GM19351 (cell line): ENCODE measurements at regions not wholly inside any gene's neighbourhood (a gene's known extent, or its start where the extent isn't known, plus 50 kb on each side); places are given as distances from the start of the nearest gene placed in this dataset.

ENCODE experiments used
- ATAC-seq: cut with Tn5 transposase; IDR thresholded peaks from one replicate; pipeline ENCODE4 v1.9.1; 2021; ENCODE audit warnings: mild to moderate bottlenecking, moderate library complexity; ENCODE audit not compliant: unreplicated experiment

GRCh38 chr3:30945291-30945690 is 50.8 kb upstream of the GADL1 start:
- ATAC-seq = no peak

GRCh38 chr3:30948426-30948825 is 54.0 kb upstream of the GADL1 start:
- ATAC-seq = no peak

GRCh38 chr3:30951826-30952225 is 57.4 kb upstream of the GADL1 start:
- ATAC-seq = no peak

- ATAC-seq = no peak
These were observed 58.3 kb upstream of the GADL1 start for GRCh38 chr3:30952786-30953185.

- no peak for ATAC-seq
These were observed 60.0 kb upstream of the GADL1 start for GRCh38 chr3:30954426-30954825.

- no peak for ATAC-seq
These were observed 67.6 kb upstream of the GADL1 start for GRCh38 chr3:30962084-30962483.

- ATAC-seq = no peak
These were observed 68.0 kb upstream of the GADL1 start for GRCh38 chr3:30962493-30962892.

- no peak for ATAC-seq
These were observed 68.8 kb upstream of the GADL1 start for GRCh38 chr3:30963223-30963722.

GRCh38 chr3:30964612-30965011 is 70.2 kb upstream of the GADL1 start:
- ATAC-seq = peak; percentile 99

- no peak for ATAC-seq
These were observed 72.4 kb upstream of the GADL1 start for GRCh38 chr3:30966896-30967295.

GRCh38 chr3:30970183-30970582 is 75.7 kb upstream of the GADL1 start:
- no peak for ATAC-seq

GRCh38 chr3:30972449-30972848 is 78.0 kb upstream of the GADL1 start:
- no peak for ATAC-seq

- ATAC-seq = no peak
These were observed 79.6 kb upstream of the GADL1 start for GRCh38 chr3:30974071-30974470.

- no peak for ATAC-seq
These were observed 83.1 kb upstream of the GADL1 start for GRCh38 chr3:30977592-30977991.

- no peak for ATAC-seq
These were observed 86.5 kb upstream of the GADL1 start for GRCh38 chr3:30980993-30981392.

- no peak for ATAC-seq
These were observed 88.1 kb upstream of the GADL1 start for GRCh38 chr3:30982416-30983075.

- ATAC-seq = no peak
These were observed 90.6 kb upstream of the GADL1 start for GRCh38 chr3:30984855-30985749.

- ATAC-seq = no peak
These were observed 92.1 kb upstream of the GADL1 start for GRCh38 chr3:30986551-30986950.

- no peak for ATAC-seq
These were observed 94.3 kb upstream of the GADL1 start for GRCh38 chr3:30988769-30989168.

- no peak for ATAC-seq
These were observed 95.0 kb upstream of the GADL1 start for GRCh38 chr3:30989276-30990030.

- no peak for ATAC-seq
These were observed 102.0 kb upstream of the GADL1 start for GRCh38 chr3:30996467-30996866.
